ENCODE measurements at regions not wholly inside any gene's neighbourhood (a gene's known extent, or its start where the extent isn't known, plus 50 kb on each side); places are given as distances from the start of the nearest gene placed in this dataset.

DNA sequence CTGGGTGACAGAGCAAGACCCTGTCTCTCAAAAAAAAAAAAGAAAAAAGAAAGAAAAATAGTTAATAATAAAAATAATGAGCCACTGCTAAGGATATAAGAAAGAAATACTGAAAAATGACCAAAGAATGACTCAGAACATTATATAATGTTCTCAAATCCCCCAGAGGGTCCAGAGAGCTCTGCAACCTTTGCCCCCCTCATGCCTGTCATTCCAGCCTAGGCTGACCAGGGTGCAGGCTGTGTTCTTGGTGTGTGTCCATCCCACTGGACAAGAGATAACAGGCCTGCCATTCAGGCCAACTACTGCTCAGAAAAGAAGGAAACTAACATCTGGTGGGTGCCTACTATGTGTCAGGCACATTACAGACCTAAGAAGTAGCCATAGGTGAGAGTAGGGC, 72.7 kb upstream of the EDNRA start:
- DNase-seq (ENCODE audit: low read depth): no peak
- H3K4me3 ChIP-seq (ENCODE audit: low read depth, low read length): no peak overlapping the region

DNA sequence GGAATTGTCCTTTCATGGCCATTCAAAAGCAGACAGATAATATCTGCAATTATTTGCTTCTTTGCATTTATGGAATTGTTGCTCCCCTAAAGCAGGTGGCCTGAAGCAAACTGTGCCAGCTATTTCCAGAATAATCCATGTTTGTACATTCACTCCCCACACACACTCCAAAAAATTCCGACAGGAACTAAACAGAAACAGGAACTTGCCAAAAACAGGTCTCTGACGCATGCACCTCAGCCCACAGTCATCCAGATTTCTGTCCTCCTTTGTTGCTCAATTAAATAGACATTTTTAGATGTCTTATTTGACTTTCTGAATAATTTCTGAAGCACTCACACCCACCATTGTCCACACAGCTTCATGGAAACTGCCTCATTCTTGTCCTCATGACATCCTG, 71.5 kb upstream of the EDNRA start:
- no peak overlapping the region for H3K4me3 ChIP-seq (ENCODE audit: low read depth, low read length)
- TF ChIP-seq CTCF (conservative IDR thresholded peaks at IDR 0.05; ENCODE audit: low read depth, low read length): no peak
- DNase-seq (ENCODE audit: low read depth): no peak

More for the DNA sequence above, 72.7 kb upstream of the EDNRA start:
- TF ChIP-seq CTCF (conservative IDR thresholded peaks at IDR 0.05; ENCODE audit: low read depth, low read length): no peak

- no peak for DNase-seq (ENCODE audit: low read depth)
- no peak for TF ChIP-seq CTCF (conservative IDR thresholded peaks at IDR 0.05; ENCODE audit: low read depth, low read length)
- H3K4me3 ChIP-seq (ENCODE audit: low read depth, low read length): no peak overlapping the region
These were observed 62.7 kb upstream of the EDNRA start for GRCh38 chr4:147418226-147418625.

DNA sequence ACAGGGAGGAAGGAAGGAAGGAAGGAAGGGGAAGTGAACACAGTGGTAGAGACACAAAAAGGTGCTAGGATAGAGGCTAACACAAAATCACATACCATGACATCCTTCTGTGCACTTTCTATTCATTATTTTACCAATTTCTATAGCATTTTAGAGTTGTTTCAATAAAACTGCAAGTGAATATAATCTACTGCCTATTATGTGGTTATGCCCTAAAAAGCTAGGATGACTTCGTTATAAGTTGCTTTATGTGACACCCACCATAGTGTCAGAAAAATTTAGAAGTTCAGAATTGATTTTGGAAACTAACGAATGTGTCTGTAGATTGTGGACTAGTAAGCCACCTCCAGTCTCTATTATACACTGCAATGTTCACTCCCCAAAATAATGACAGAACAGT, 59.4 kb upstream of the EDNRA start:
- TF ChIP-seq CTCF (conservative IDR thresholded peaks at IDR 0.05; ENCODE audit: low read depth, low read length): no peak
- H3K4me3 ChIP-seq (ENCODE audit: low read depth, low read length): no peak overlapping the region
- DNase-seq (ENCODE audit: low read depth): no peak

GRCh38 chr4:147423229-147423628, 57.7 kb upstream of the EDNRA start:
- DNase-seq (ENCODE audit: low read depth): no peak
- no peak overlapping the region for H3K4me3 ChIP-seq (ENCODE audit: low read depth, low read length)
- TF ChIP-seq CTCF (conservative IDR thresholded peaks at IDR 0.05; ENCODE audit: low read depth, low read length): no peak

- no peak for TF ChIP-seq CTCF (conservative IDR thresholded peaks at IDR 0.05; ENCODE audit: low read depth, low read length)
- no peak overlapping the region for H3K4me3 ChIP-seq (ENCODE audit: low read depth, low read length)
- DNase-seq (ENCODE audit: low read depth): no peak
These were observed 55.9 kb upstream of the EDNRA start for GRCh38 chr4:147425019-147425418.

GRCh38 chr4:147428583-147428982, 52.3 kb upstream of the EDNRA start:
- no peak for TF ChIP-seq CTCF (conservative IDR thresholded peaks at IDR 0.05; ENCODE audit: low read depth, low read length)
- no peak for DNase-seq (ENCODE audit: low read depth)
- H3K4me3 ChIP-seq (ENCODE audit: low read depth, low read length): no peak overlapping the region
